A549 (cell line): ENCODE measurements at regions not wholly inside any gene's neighbourhood (a gene's known extent, or its start where the extent isn't known, plus 50 kb on each side); places are given as distances from the start of the nearest gene placed in this dataset.

Experiments
- CBX8 ChIP-seq: fragments of 200-600 bp; sonication (generic); IDR thresholded peaks from 2 replicates; pipeline ENCODE4 v1.6.1; 2016
- EHMT2 ChIP-seq: fragments of 200-600 bp; sonication (generic); IDR thresholded peaks from 2 replicates; pipeline ENCODE4 v1.6.1; 2016; ENCODE audit warnings: antibody characterized with exemption, low read depth, mild to moderate bottlenecking, moderate library complexity
- TF ChIP-seq, protein P1 (sequence below): fragments of 150-350 bp; IDR thresholded peaks from 2 replicates; pipeline ENCODE4 v1.6.1; 2014; ENCODE audit warnings: low read depth, mild to moderate bottlenecking, low read length
- TF ChIP-seq, protein P2 (sequence below): fragments of >200 bp; sonication (Bioruptor Twin); formaldehyde crosslinking; IDR thresholded peaks from 3 replicates; pipeline ENCODE4 v1.5.1; 2016
- TF ChIP-seq, protein P3 (sequence below): IDR thresholded peaks from 2 replicates; pipeline ENCODE4 v1.6.1; 2012

DNA sequence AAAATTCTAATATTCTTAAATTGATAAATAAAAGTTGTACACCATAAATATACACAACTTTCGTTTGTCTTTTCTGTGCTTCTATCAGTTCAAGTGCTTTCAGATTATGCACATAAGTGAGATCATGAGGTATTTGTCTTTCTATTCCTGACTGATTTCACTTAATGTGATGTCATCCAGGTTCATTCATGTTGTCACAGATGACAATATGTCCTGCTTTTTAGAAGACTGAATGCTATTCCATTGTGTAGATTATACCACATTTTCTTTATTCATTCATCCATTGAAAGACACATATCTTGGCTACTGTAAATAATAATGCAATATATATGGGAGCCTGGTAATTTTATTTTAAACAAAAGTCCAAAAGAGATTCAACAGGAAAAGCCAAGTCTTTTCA, 190.1 kb upstream of the ERBB4 start:
- TF ChIP-seq, protein P1, sequence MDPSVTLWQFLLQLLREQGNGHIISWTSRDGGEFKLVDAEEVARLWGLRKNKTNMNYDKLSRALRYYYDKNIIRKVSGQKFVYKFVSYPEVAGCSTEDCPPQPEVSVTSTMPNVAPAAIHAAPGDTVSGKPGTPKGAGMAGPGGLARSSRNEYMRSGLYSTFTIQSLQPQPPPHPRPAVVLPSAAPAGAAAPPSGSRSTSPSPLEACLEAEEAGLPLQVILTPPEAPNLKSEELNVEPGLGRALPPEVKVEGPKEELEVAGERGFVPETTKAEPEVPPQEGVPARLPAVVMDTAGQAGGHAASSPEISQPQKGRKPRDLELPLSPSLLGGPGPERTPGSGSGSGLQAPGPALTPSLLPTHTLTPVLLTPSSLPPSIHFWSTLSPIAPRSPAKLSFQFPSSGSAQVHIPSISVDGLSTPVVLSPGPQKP, result no peak
- TF ChIP-seq, protein P2, sequence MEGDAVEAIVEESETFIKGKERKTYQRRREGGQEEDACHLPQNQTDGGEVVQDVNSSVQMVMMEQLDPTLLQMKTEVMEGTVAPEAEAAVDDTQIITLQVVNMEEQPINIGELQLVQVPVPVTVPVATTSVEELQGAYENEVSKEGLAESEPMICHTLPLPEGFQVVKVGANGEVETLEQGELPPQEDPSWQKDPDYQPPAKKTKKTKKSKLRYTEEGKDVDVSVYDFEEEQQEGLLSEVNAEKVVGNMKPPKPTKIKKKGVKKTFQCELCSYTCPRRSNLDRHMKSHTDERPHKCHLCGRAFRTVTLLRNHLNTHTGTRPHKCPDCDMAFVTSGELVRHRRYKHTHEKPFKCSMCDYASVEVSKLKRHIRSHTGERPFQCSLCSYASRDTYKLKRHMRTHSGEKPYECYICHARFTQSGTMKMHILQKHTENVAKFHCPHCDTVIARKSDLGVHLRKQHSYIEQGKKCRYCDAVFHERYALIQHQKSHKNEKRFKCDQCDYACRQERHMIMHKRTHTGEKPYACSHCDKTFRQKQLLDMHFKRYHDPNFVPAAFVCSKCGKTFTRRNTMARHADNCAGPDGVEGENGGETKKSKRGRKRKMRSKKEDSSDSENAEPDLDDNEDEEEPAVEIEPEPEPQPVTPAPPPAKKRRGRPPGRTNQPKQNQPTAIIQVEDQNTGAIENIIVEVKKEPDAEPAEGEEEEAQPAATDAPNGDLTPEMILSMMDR, result no peak
- TF ChIP-seq EHMT2 (no peak), CBX8 (no peak)
- TF ChIP-seq, protein P3, sequence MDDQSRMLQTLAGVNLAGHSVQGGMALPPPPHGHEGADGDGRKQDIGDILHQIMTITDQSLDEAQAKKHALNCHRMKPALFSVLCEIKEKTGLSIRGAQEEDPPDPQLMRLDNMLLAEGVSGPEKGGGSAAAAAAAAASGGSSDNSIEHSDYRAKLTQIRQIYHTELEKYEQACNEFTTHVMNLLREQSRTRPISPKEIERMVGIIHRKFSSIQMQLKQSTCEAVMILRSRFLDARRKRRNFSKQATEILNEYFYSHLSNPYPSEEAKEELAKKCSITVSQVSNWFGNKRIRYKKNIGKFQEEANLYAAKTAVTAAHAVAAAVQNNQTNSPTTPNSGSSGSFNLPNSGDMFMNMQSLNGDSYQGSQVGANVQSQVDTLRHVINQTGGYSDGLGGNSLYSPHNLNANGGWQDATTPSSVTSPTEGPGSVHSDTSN, result no peak
